ENCODE measurements at regions not wholly inside any gene's neighbourhood (a gene's known extent, or its start where the extent isn't known, plus 50 kb on each side); places are given as distances from the start of the nearest gene placed in this dataset.
"Not testable (repeated sequence)": the region's sequence is repeated elsewhere in the genome, so short reads cannot be mapped to it uniquely, and the experiment has no call there.

GRCh38 chr20:54324652-54325285 is 116.9 kb downstream of the PFDN4 start:
- no peak for DNase-seq (ENCODE audit: low read depth)

- no peak for DNase-seq (ENCODE audit: low read depth)
Measured at GRCh38 chr20:54335299-54335698, 127.4 kb downstream of the PFDN4 start.

- DNase-seq (ENCODE audit: low read depth): no peak
Measured at GRCh38 chr20:54337144-54337543, 129.3 kb downstream of the PFDN4 start.

GRCh38 chr20:54339093-54339492 is 131.2 kb downstream of the PFDN4 start:
- no peak for DNase-seq (ENCODE audit: low read depth)

- DNase-seq (ENCODE audit: low read depth): no peak
Measured at GRCh38 chr20:54340206-54340605, 132.3 kb downstream of the PFDN4 start.

GRCh38 chr20:54340667-54341081 is 132.8 kb downstream of the PFDN4 start:
- no peak for DNase-seq (ENCODE audit: low read depth)

- DNase-seq (ENCODE audit: low read depth): no peak
Measured at GRCh38 chr20:54342258-54342920, 133.0 kb upstream of the DOK5 start.

- DNase-seq (ENCODE audit: low read depth): no peak
Measured at GRCh38 chr20:54343099-54343498, 132.3 kb upstream of the DOK5 start.

- DNase-seq (ENCODE audit: low read depth): no peak
Measured at GRCh38 chr20:54343634-54344033, 131.8 kb upstream of the DOK5 start.

GRCh38 chr20:54344832-54345231 is 130.6 kb upstream of the DOK5 start:
- no peak for DNase-seq (ENCODE audit: low read depth)

GRCh38 chr20:54345301-54345724 is 130.1 kb upstream of the DOK5 start:
- peak; percentile 69 for DNase-seq (ENCODE audit: low read depth)

- no peak for DNase-seq (ENCODE audit: low read depth)
Measured at GRCh38 chr20:54345821-54346220, 129.6 kb upstream of the DOK5 start.

- no peak for DNase-seq (ENCODE audit: low read depth)
Measured at GRCh38 chr20:54346276-54346675, 129.1 kb upstream of the DOK5 start.

- no peak for DNase-seq (ENCODE audit: low read depth)
Measured at GRCh38 chr20:54347166-54347833, 128.1 kb upstream of the DOK5 start.

GRCh38 chr20:54350415-54350814 is 125.0 kb upstream of the DOK5 start:
- DNase-seq (ENCODE audit: low read depth): no peak

GRCh38 chr20:54351371-54352136 is 123.8 kb upstream of the DOK5 start:
- no peak for DNase-seq (ENCODE audit: low read depth)

GRCh38 chr20:54352541-54352940 is 122.9 kb upstream of the DOK5 start:
- DNase-seq (ENCODE audit: low read depth): not testable (repeated sequence)

GRCh38 chr20:54353292-54353691 is 122.1 kb upstream of the DOK5 start:
- no peak for DNase-seq (ENCODE audit: low read depth)

GRCh38 chr20:54355631-54356280 is 119.6 kb upstream of the DOK5 start:
- no peak for DNase-seq (ENCODE audit: low read depth)

GRCh38 chr20:54356801-54357200 is 118.6 kb upstream of the DOK5 start:
- DNase-seq (ENCODE audit: low read depth): no peak

- no peak for DNase-seq (ENCODE audit: low read depth)
Measured at GRCh38 chr20:54361475-54361874, 113.9 kb upstream of the DOK5 start.

- DNase-seq (ENCODE audit: low read depth): no peak
Measured at GRCh38 chr20:54362283-54362682, 113.1 kb upstream of the DOK5 start.

All from HS-27A (cell line).